HL-60 (cell line): ENCODE measurements at regions not wholly inside any gene's neighbourhood (a gene's known extent, or its start where the extent isn't known, plus 50 kb on each side); places are given as distances from the start of the nearest gene placed in this dataset.

ENCODE experiments used
- DNase-seq, 2 experiments: peaks; one replicate each; pipeline ENCODE4 v3.0.0-alpha.2; 2010 to 2020; ENCODE audit warnings: low read depth in 1 of 2, low spot score in 1 of 2
- H3K27ac ChIP-seq: fragments of 250-450 bp; sonication (Bioruptor Pico); replicated peaks from 2 replicates; pipeline ENCODE4 v1.5.1; 2020; ENCODE audit warnings: mild to moderate bottlenecking, moderate library complexity
- H3K27me3 ChIP-seq: fragments of 250-450 bp; sonication (Bioruptor Pico); 2 replicates; pipeline ENCODE4 v1.5.1; 2021; ENCODE audit warnings: mild to moderate bottlenecking, moderate library complexity; ENCODE audit not compliant: insufficient read depth, poor library complexity, severe bottlenecking
- H3K4me3 ChIP-seq: replicated peaks from 2 replicates; pipeline ENCODE4 v1.5.1; 2011; ENCODE audit warnings: mild to moderate bottlenecking, control low read depth, low read length; ENCODE audit not compliant: insufficient read depth
- CTCF ChIP-seq: IDR thresholded peaks from one replicate; pipeline ENCODE4 v1.5.1; 2011; ENCODE audit warnings: low read length, control low read depth, inconsistent platforms; ENCODE audit not compliant: insufficient read depth
- GABPA ChIP-seq: IDR thresholded peaks from 2 replicates; pipeline ENCODE4 v1.6.1; 2012; ENCODE audit warnings: low read depth
- POLR2AphosphoS5 ChIP-seq: IDR thresholded peaks from 2 replicates; pipeline ENCODE4 v1.6.1; 2012; ENCODE audit warnings: low read depth
- SPI1 ChIP-seq: IDR thresholded peaks from 2 replicates; pipeline ENCODE4 v1.6.1; 2012; ENCODE audit warnings: low read depth, mild to moderate bottlenecking, borderline replicate concordance
- TF ChIP-seq, protein P1 (sequence below): IDR thresholded peaks from 2 replicates; pipeline ENCODE4 v1.6.1; 2012; ENCODE audit warnings: low read depth; ENCODE audit not compliant: insufficient replicate concordance

DNA sequence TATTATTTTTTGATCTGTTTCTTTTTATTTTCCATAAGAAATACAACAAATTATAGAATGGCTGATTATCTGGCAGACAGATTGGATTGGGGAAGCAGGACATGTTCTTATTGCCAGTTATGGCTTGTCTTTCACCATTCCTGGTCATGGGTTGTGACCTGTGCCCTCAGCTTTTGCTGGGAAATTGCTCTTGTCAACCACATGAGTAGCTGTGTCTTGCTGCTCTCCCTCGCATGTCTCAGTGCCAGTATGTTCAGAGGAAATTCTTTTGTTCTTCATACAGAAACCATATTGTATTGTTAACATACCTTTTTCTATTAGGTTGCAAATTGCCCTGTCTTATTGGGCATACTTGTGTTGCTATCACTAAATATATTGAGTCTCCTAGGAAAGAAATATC is 344.1 kb downstream of the OSTF1 start:
- DNase-seq: no peak
- Histone ChIP-seq H3K4me3 (no peak overlapping the region), H3K27ac (no peak overlapping the region), H3K27me3 (no peaks in the 10 kb centered on the region)
- TF ChIP-seq GABPA (no peak), SPI1 (no peak), POLR2AphosphoS5 (no peak), CTCF (no peak)
- TF ChIP-seq, protein P1, sequence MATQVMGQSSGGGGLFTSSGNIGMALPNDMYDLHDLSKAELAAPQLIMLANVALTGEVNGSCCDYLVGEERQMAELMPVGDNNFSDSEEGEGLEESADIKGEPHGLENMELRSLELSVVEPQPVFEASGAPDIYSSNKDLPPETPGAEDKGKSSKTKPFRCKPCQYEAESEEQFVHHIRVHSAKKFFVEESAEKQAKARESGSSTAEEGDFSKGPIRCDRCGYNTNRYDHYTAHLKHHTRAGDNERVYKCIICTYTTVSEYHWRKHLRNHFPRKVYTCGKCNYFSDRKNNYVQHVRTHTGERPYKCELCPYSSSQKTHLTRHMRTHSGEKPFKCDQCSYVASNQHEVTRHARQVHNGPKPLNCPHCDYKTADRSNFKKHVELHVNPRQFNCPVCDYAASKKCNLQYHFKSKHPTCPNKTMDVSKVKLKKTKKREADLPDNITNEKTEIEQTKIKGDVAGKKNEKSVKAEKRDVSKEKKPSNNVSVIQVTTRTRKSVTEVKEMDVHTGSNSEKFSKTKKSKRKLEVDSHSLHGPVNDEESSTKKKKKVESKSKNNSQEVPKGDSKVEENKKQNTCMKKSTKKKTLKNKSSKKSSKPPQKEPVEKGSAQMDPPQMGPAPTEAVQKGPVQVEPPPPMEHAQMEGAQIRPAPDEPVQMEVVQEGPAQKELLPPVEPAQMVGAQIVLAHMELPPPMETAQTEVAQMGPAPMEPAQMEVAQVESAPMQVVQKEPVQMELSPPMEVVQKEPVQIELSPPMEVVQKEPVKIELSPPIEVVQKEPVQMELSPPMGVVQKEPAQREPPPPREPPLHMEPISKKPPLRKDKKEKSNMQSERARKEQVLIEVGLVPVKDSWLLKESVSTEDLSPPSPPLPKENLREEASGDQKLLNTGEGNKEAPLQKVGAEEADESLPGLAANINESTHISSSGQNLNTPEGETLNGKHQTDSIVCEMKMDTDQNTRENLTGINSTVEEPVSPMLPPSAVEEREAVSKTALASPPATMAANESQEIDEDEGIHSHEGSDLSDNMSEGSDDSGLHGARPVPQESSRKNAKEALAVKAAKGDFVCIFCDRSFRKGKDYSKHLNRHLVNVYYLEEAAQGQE: no peak

DNA sequence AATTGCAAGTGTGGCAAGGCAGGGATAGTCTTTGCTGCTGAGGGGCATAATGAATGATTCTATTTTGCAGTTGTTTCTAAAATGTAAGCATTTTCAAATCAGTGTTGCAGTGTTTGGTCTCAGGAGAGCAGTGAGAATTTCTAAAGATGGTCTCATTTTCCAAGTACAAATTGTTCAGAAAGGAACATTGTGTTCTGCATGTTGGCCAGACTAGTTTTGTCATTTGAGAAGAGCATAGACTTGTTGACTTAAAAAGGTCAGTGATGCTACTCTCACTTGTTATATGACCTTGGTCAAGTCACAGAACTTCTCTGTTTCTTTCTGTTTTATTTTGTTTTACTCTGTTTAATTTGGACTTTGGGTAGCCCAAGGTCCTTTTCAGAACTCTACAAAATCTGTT is 344.6 kb downstream of the OSTF1 start:
- Histone ChIP-seq H3K27me3 (no peaks in the 10 kb centered on the region), H3K27ac (no peak overlapping the region), H3K4me3 (no peak overlapping the region)
- DNase-seq: no peak
- TF ChIP-seq GABPA: no peak
- TF ChIP-seq, protein P1: no peak

DNA sequence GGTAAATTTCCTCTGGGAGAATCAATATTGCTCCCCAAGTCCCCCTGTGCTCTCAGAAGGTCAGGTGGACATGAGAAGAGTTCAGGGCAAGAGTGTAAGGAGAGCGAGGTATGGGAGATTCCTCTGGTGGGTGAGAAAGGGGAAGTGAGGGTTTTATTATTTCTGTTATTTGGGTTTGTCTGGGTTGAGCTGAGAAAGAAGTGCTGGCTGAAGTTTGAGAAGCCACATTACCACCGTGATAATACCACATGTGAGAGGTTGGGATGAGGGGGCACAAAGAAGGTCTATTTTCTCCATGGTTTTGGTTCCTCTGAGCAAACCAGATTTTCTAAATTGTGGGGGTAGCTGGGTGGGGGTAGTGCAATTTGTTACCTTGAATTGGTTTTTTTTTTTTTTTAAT is 350.4 kb downstream of the OSTF1 start:
- no peak overlapping the region for H3K4me3 ChIP-seq
- no peak for DNase-seq
- peak; percentile 72; the same call in 1 of the 2 replicates for TF ChIP-seq SPI1
- TF ChIP-seq, protein P1: no peak
- no peak for TF ChIP-seq GABPA
- no peaks in the 10 kb centered on the region for H3K27me3 ChIP-seq
- H3K27ac ChIP-seq: no peak overlapping the region

DNA sequence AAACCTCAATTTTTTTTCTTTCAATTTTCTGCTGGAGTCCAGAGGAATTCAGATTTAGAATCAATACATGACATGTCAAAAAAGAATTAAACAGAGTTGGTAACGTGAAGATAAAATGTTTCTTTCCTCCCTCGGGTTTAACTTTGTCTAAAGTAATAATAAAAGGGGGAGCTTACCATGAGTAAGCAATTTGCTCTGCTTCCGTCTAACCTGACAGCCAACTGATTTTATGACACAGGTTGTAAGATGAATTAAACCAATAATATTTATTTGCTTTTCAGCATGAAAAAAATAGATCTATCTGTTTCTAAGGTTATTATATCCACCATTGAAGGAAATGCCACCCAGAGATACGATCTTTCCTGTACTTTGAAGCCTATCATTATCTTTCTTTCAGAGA is 352.6 kb downstream of the OSTF1 start:
- H3K27me3 ChIP-seq: no peaks in the 10 kb centered on the region
- H3K27ac ChIP-seq: no peak overlapping the region
- TF ChIP-seq POLR2AphosphoS5 (no peak), CTCF (no peak)
- no peak overlapping the region for H3K4me3 ChIP-seq
- DNase-seq: no peak
